A673 (cell line): ENCODE measurements at regions not wholly inside any gene's neighbourhood (a gene's known extent, or its start where the extent isn't known, plus 50 kb on each side); places are given as distances from the start of the nearest gene placed in this dataset.

Source experiments
- BruUV-seq: library from RNA; stranded (reverse); fragments of 400-500 nt; replicated peaks from 2 replicates; lab custom pipeline; 2021; lab: Mats Ljungman, UMichigan
- CTCF ChIA-PET: fragments of 300-600 bp; sonication (Branson Sonifier 250); formaldehyde crosslinking; loops from one replicate; lab custom pipeline; 2022; ENCODE audit warnings: antibody characterized with exemption; lab: Charles Lee
- POLR2A ChIA-PET: fragments of 300-600 bp; sonication (Branson Sonifier 250); formaldehyde crosslinking; loops from one replicate; lab custom pipeline; 2022; ENCODE audit warnings: antibody characterized with exemption; ENCODE audit not compliant: low non-redundant PET; lab: Charles Lee
- DNase-seq: peaks from one replicate; pipeline ENCODE4 v3.0.0-alpha.2; 2015; ENCODE audit warnings: low spot score
- H3K27ac ChIP-seq: fragments of 200-600 bp; sonication (generic); 2 replicates; pipeline ENCODE4 v1.5.1; 2016; ENCODE audit warnings: mixed run types, low read depth, mild to moderate bottlenecking, mixed read lengths, antibody characterized with exemption, low read length; ENCODE audit not compliant: poor library complexity, severe bottlenecking
- H3K27me3 ChIP-seq: fragments of 200-600 bp; sonication (generic); replicated peaks from 2 replicates; pipeline ENCODE4 v1.6.1; 2017; ENCODE audit warnings: mixed run types, low read depth, mild to moderate bottlenecking, mixed read lengths, antibody characterized with exemption, low read length; ENCODE audit not compliant: insufficient read depth, poor library complexity
- H3K36me3 ChIP-seq: fragments of 200-600 bp; sonication (generic); 2 replicates; pipeline ENCODE4 v1.6.1; 2016; ENCODE audit warnings: mixed run types, mild to moderate bottlenecking, mixed read lengths, antibody characterized with exemption, low read length; ENCODE audit not compliant: insufficient read depth, poor library complexity, severe bottlenecking
- H3K4me1 ChIP-seq: fragments of 200-600 bp; sonication (generic); 2 replicates; pipeline ENCODE4 v1.6.1; 2017; ENCODE audit warnings: mixed run types, mild to moderate bottlenecking, mixed read lengths, antibody characterized with exemption, low read length; ENCODE audit not compliant: insufficient read depth, poor library complexity, severe bottlenecking
- H3K4me3 ChIP-seq: fragments of 200-600 bp; sonication (generic); 2 replicates; pipeline ENCODE4 v1.5.1; 2016; ENCODE audit warnings: low read depth, mixed run types, mild to moderate bottlenecking, mixed read lengths, low read length; ENCODE audit not compliant: poor library complexity, severe bottlenecking
- H3K9me3 ChIP-seq: fragments of 200-600 bp; sonication (generic); 2 replicates; pipeline ENCODE4 v1.6.1; 2016; ENCODE audit warnings: mixed run types, low read depth, mild to moderate bottlenecking, mixed read lengths, antibody characterized with exemption, low read length; ENCODE audit not compliant: poor library complexity, severe bottlenecking
- EZH2 ChIP-seq: fragments of 200-600 bp; sonication (generic); IDR thresholded peaks from 2 replicates; pipeline ENCODE4 v1.6.1; 2017; ENCODE audit warnings: borderline replicate concordance, low read depth, mild to moderate bottlenecking, mixed read lengths, antibody characterized with exemption, low read length; ENCODE audit not compliant: poor library complexity, severe bottlenecking
- intact Hi-C: fragments of 100-400 bp; cut with micrococcal nuclease; formaldehyde crosslinking; loops from one replicate; pipeline ENCODE4 v1.10.0; 2022; ENCODE audit not compliant: unreplicated experiment
- TF ChIP-seq, protein P1 (sequence below): fragments of 300-800, 200-600 bp; sonication (generic); conservative IDR thresholded peaks from 2 replicates; pipeline ENCODE4 v1.5.1; 2017; ENCODE audit warnings: low read depth, mild to moderate bottlenecking, antibody characterized with exemption, low read length, moderate library complexity, mixed read lengths

DNA sequence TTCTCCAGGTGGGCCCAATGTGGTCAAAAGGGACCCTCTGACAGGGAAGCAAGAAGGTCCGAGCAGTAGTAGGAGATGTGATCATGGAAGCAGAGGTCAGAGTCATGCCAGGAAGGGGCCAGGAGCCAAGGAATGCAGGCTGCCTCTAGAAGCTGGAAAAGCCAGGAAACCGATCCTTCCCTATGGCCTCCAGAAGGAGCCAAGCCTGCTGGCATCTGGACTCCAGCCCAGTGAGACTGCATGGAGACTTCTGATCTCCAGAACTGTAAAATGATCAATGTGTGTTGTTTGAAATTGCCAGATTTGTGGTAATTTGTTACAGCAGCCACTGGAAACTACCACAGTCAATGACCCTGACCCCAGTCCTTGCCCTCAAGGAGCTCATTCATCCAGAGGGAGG lies 56.8 kb upstream of the SPATA12 start:
- TF ChIP-seq, protein P1, sequence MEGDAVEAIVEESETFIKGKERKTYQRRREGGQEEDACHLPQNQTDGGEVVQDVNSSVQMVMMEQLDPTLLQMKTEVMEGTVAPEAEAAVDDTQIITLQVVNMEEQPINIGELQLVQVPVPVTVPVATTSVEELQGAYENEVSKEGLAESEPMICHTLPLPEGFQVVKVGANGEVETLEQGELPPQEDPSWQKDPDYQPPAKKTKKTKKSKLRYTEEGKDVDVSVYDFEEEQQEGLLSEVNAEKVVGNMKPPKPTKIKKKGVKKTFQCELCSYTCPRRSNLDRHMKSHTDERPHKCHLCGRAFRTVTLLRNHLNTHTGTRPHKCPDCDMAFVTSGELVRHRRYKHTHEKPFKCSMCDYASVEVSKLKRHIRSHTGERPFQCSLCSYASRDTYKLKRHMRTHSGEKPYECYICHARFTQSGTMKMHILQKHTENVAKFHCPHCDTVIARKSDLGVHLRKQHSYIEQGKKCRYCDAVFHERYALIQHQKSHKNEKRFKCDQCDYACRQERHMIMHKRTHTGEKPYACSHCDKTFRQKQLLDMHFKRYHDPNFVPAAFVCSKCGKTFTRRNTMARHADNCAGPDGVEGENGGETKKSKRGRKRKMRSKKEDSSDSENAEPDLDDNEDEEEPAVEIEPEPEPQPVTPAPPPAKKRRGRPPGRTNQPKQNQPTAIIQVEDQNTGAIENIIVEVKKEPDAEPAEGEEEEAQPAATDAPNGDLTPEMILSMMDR = no peak
- no peak for TF ChIP-seq EZH2
- no peaks in the 10 kb centered on the region for H3K27me3 ChIP-seq
- DNase-seq = no peak
- no peak overlapping the region for H3K27ac ChIP-seq
- H3K4me3 ChIP-seq = no peak overlapping the region
- H3K4me1 ChIP-seq = no peaks in the 10 kb centered on the region
- no peaks in the 10 kb centered on the region for H3K9me3 ChIP-seq
- no TSS peak for BruUV-seq
- H3K36me3 ChIP-seq = no peaks in the 10 kb centered on the region
- intact Hi-C loops = no loop called here
- ChIA-PET POLR2A (no interaction called here), CTCF (interaction anchor here (0.6 kb wide), 1 partner anchor 10 kb away, joined by 10 read pairs; no protein-coding TSS in a partner anchor)

DNA sequence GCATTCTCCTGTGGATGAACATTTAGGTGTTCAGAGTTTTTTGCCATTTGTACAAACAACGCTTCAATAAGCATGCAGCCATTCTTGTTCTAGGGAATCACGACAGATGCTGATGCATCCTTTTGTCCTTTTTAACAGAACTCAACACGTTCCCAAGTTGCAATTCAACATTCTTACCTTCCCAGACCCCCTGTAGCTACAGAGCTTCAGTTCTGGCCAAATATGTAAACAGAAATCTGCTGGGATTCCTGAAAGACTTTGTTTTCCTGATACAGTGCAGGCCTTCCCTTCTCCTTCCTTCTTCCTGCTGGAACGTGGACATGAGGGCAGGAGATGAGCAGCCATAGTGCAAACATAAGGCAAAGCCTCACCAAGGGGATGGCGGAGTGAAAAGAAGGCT lies 59.1 kb upstream of the SPATA12 start:
- POLR2A ChIA-PET = interaction anchor here (0.6 kb wide), 1 partner anchor 123 kb away, joined by 3 read pairs; no protein-coding TSS in a partner anchor
- no peaks in the 10 kb centered on the region for H3K4me1 ChIP-seq
- DNase-seq = no peak
- TF ChIP-seq, protein P1 = no peak
- CTCF ChIA-PET = no interaction called here
- BruUV-seq = no TSS peak
- H3K27me3 ChIP-seq = no peaks in the 10 kb centered on the region
- no peak overlapping the region for H3K4me3 ChIP-seq
- H3K36me3 ChIP-seq = no peaks in the 10 kb centered on the region
- intact Hi-C loops = no loop called here
- no peaks in the 10 kb centered on the region for H3K9me3 ChIP-seq
- no peak overlapping the region for H3K27ac ChIP-seq

DNA sequence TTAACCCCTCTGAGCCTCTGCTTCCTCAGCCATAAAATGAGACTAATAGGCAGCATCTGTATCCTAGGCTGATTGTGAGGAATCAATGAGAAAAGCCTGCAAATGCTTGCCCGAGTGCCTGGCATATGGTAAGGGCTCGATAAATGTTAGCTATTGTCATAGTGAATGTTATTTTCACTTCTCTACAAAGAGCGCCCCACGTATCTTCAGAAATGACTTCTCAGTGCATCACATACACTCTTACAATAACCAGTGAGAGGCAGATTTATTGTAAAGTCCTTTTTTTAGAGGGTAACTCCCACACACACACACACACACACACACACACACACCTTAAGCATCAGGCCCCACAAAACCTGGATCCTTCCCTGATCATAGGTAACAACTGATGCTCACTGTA lies 60.5 kb upstream of the SPATA12 start:
- no peaks in the 10 kb centered on the region for H3K36me3 ChIP-seq
- intact Hi-C loops = no loop called here
- no peak overlapping the region for H3K4me3 ChIP-seq
- H3K9me3 ChIP-seq = no peaks in the 10 kb centered on the region
- no peak for DNase-seq
- H3K27ac ChIP-seq = no peak overlapping the region
- no TSS peak for BruUV-seq
- H3K4me1 ChIP-seq = no peaks in the 10 kb centered on the region
- TF ChIP-seq, protein P1 = no peak
- no peak for TF ChIP-seq EZH2
- H3K27me3 ChIP-seq = no peaks in the 10 kb centered on the region
- ChIA-PET CTCF (no interaction called here), POLR2A (no interaction called here)
